Fibroblast of pulmonary artery (primary cell): ENCODE measurements at regions not wholly inside any gene's neighbourhood (a gene's known extent, or its start where the extent isn't known, plus 50 kb on each side); places are given as distances from the start of the nearest gene placed in this dataset.

Source experiments
- DNase-seq: peaks from one replicate; pipeline ENCODE4 v3.0.0-alpha.2; 2010; ENCODE audit warnings: low read depth
- H3K4me3 ChIP-seq: replicated peaks from 2 replicates; pipeline ENCODE4 v1.5.1; 2011; ENCODE audit warnings: low read depth, mild to moderate bottlenecking, control low read depth, low read length, moderate library complexity
- TF ChIP-seq, protein P1 (sequence below): IDR thresholded peaks from 2 replicates; pipeline ENCODE4 v1.5.1; 2011; ENCODE audit warnings: mild to moderate bottlenecking, control low read depth, low read length, inconsistent platforms; ENCODE audit errors: missing control alignments

DNA sequence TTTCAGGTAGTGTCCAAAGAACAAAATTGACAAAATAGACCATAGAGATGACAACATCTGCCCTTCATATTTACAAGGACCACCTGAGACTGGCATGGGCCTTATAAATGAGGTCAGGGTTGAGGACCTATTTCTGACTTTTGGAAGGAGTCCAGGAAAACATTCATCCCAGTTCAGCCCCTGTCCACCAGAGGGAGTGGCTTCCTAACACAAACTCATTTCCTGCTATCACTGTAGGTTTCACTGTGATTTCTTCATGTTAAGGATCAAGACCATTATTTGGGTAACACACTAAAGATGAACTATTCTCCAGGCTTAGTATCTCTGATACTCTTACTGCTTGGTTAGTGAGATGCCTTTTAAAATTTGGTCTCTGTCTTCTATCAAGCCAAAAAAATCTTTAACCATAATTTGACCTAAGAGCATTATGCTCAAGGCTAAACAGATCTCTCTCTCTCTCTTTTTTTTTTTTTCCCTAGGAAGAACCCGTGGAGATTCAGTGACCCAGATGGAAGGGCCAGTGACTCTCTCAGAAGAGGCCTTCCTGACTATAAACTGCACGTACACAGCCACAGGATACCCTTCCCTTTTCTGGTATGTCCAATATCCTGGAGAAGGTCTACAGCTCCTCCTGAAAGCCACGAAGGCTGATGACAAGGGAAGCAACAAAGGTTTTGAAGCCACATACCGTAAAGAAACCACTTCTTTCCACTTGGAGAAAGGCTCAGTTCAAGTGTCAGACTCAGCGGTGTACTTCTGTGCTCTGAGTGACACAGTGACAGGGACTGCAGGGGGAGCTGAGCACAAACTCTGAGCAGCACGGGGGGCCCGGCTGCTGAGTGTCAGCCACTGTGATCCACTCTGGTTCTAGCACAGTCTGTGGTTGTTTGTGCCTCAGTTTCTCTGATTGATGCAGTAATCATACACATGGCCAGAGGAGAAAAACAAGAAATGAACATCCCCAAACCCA is 267.6 kb upstream of the OR4E1 start:
- TF ChIP-seq, protein P1, sequence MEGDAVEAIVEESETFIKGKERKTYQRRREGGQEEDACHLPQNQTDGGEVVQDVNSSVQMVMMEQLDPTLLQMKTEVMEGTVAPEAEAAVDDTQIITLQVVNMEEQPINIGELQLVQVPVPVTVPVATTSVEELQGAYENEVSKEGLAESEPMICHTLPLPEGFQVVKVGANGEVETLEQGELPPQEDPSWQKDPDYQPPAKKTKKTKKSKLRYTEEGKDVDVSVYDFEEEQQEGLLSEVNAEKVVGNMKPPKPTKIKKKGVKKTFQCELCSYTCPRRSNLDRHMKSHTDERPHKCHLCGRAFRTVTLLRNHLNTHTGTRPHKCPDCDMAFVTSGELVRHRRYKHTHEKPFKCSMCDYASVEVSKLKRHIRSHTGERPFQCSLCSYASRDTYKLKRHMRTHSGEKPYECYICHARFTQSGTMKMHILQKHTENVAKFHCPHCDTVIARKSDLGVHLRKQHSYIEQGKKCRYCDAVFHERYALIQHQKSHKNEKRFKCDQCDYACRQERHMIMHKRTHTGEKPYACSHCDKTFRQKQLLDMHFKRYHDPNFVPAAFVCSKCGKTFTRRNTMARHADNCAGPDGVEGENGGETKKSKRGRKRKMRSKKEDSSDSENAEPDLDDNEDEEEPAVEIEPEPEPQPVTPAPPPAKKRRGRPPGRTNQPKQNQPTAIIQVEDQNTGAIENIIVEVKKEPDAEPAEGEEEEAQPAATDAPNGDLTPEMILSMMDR: peak; percentile 47
- H3K4me3 ChIP-seq: no peak overlapping the region
- DNase-seq: peak; percentile 18

DNA sequence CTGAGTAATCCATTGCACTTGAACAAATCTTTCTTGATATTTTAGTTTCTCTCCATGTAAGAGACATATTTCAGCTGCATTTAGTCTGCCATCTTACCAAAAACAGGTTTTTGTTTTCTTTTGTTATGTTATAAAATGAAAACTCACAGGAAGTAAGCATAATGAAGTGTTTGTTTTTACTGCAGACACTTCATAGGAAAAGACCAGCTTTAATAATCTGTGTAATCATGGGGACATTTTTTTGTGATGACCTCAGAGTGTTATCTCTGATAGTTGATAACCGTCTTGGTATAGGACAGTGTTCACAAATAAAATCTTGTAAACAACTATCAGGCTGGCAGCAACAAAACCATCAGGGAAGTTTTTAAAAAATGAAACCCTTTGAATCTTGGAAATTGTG is 266.2 kb upstream of the OR4E1 start:
- H3K4me3 ChIP-seq: no peak overlapping the region
- no peak for DNase-seq
- TF ChIP-seq, protein P1: no peak

DNA sequence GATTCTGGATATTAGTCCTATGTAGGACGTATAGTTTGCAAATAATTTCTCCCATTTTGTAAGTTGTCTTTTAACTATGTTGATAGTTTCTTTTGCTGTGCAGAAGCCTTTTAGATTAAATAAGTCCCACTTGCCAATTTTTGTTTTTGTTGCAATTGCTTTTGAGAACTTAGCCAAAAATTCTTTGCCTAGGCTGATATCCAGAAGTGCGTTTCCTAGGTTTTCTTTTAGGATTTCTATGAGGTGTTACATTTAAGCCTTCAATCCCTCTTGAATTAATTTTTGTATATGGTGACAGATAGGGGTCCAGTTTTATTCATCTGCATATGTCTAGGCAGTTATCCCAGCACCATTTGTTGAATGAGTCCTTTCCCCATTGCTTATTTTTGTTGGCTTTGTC is 264.4 kb upstream of the OR4E1 start:
- TF ChIP-seq, protein P1: no peak
- H3K4me3 ChIP-seq: no peak overlapping the region
- DNase-seq: no peak

DNA sequence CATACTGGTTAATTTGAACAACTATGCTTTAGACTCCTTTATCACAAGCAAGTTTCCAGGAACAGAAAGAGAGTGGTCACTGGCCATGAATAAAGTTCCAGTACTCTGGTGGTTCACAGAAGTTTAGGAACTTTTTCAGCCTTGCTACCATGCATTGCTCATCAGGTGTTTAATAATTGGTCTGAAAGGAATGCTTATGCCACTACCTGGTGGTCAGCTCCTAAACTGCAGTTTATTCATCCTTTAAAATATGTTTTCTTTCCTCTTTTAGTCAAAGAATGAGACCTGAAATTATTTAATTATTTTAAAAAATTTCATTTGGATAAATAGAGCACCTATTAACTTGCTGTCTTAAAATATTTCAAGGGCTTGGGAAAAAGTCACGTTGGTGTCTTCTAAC is 260.1 kb upstream of the OR4E1 start:
- no peak overlapping the region for H3K4me3 ChIP-seq
- DNase-seq: no peak
- TF ChIP-seq, protein P1: no peak

DNA sequence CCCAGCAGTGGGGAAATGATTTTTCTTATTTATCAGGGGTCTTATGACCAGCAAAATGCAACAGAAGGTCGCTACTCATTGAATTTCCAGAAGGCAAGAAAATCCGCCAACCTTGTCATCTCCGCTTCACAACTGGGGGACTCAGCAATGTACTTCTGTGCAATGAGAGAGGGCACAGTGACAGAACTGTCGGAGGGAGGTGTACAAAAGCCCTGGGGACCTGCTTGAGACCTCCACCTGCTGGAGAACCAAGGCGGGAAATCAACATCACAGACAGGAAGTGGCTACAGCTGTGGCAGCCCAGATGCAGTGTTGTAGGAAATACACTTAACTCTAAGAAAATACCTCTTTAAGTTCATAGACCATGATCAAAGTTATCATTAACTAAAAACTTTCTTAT is 250.9 kb upstream of the OR4E1 start:
- TF ChIP-seq, protein P1: no peak
- DNase-seq: no peak
- no peak overlapping the region for H3K4me3 ChIP-seq

GRCh38 chr14:21923820-21924219 is 250.2 kb upstream of the OR4E1 start:
- TF ChIP-seq, protein P1: no peak
- no peak overlapping the region for H3K4me3 ChIP-seq
- DNase-seq: no peak

DNA sequence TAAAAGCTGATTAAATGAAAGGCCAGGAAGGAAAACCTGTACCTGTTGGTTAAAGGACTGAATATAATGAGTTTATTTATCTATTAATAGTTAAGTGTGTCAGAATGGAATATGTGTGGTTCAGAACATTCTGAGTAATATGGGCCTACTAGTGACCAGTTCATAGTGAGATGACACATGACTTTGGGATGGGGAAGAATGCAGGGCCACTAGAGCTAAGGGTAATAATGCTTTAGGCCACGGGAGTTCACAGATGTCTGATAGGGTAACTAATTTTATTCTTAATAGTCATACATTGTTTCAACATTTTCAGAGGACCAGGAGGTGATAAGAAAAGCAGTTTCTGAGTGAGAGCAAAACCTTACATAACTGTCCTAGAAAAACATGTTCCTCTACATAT is 247.8 kb upstream of the OR4E1 start:
- TF ChIP-seq, protein P1: no peak
- no peak overlapping the region for H3K4me3 ChIP-seq
- no peak for DNase-seq
